Embryonic facial prominence (tissue), 1 donor: ENCODE measurements at regions not wholly inside any gene's neighbourhood (a gene's known extent, or its start where the extent isn't known, plus 50 kb on each side); places are given as distances from the start of the nearest gene placed in this dataset.

Experiments used
- DNase-seq: peaks from one replicate; pipeline ENCODE4 v3.0.0-alpha.2; 2016; ENCODE audit errors: extremely low spot score

- no peak for DNase-seq
Measured at GRCh38 chr11:91756829-91757480, 467.7 kb upstream of the FAT3 start.

- DNase-seq = no peak
Measured at GRCh38 chr11:91755951-91756707, 468.5 kb upstream of the FAT3 start.

GRCh38 chr11:91755526-91755925 is 469.1 kb upstream of the FAT3 start:
- no peak for DNase-seq

DNA sequence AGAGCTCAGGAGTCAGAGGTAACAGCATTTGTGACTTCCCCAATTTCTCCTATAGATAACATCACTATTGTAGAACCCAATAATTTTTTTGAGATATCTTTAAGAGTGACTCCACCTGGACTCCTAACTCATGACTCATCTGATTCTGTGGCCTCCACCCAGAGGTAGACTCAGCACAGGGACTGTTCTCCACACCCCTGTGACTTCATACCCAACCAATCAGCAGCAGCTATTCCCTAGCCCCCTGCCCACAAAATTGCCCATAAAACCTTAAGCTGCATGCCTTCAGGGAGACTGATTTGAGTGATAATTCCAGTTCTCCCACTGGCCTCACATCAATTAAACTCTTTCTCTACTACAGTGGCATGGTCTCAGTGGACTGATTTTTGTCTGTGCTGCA is 475.4 kb upstream of the FAT3 start:
- DNase-seq = no peak

GRCh38 chr11:91742155-91742554 is 482.5 kb upstream of the FAT3 start:
- DNase-seq = no peak

GRCh38 chr11:91731051-91731450 is 493.6 kb upstream of the FAT3 start:
- no peak for DNase-seq

- DNase-seq = no peak
Measured at GRCh38 chr11:91730620-91731019, 494.0 kb upstream of the FAT3 start.

GRCh38 chr11:91730057-91730456 is 494.6 kb upstream of the FAT3 start:
- DNase-seq = no peak

DNA sequence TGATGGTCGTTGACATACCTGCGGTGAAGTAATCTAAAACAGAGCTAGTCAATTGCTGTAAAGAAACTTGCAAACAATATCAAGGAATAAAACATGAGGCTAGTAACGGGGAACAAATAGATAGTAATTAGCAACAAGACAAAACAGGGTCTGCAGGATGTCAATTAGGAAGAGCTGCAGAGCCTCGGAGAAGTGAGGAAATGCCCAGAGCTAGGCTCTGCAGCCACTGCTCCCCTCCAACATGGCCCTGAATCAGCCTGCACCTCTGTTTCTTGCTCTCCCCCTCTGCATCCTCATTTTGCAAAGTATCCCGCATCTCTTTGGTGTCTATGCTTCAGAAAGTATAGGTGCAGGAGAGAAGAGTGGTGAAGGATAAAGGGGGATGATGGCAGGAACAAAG is 507.4 kb upstream of the FAT3 start:
- DNase-seq = no peak

DNA sequence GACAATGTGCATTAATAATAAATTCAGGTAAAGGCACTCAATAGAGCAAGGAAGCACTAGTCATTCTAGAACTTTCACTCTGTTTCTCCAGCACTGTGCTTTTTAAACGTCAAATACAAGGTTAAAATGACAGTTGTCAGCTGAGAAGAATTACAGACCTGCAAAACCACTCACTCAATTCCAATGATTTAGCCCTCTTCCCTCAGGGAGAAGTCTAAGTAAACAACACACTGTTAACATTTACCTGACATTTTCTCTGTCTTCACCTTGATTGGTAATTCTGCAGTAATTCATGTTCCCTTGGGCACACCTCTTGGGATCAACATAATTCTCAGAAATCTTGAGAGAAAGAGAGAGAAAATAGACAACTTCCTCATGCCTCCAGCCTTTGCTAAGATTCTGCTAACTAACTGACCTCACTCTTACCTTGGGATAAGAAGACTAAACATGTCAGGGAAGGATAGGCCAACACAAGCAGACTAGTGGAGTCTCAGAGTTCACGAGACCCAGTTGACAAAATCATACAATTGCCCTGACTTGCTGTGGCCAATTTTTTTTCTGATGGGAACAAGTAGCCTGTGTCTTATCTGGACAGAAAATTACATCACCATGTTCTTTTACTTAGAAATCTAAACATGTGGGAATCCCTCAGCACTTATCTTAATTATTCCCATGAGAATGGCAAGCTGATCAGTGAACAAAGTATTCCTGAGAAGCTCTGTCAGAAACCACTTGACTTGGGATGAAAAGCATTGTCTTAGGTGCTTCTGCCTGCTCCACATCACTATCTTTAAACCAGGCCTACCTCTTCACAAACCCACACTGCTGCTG is 516.8 kb upstream of the FAT3 start:
- no peak for DNase-seq

GRCh38 chr11:91703042-91703441 is 521.6 kb upstream of the FAT3 start:
- DNase-seq = no peak

GRCh38 chr11:91700854-91701253 is 523.8 kb upstream of the FAT3 start:
- DNase-seq = no peak

- no peak for DNase-seq
Measured at GRCh38 chr11:91698845-91699244, 525.8 kb upstream of the FAT3 start.

GRCh38 chr11:91694331-91694730 is 530.3 kb upstream of the FAT3 start:
- DNase-seq = no peak

DNA sequence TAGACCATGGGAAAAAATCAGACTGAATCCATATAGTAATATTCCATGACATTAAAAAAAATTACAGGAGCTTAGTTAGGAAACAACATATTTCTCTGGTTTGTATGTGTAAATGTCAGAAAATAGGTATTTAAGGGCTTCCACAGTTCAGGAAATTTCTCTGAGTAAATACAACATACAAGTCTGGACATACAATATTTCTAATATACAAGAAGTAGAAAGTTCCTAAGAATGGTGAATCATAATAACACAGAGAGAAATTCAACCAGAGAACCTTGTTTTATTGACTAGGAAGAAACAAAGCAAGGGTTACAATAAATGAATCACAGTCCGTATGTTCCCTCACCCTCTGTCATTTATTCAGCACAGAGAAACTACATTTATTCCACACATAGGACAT is 532.7 kb upstream of the FAT3 start:
- no peak for DNase-seq

- DNase-seq = no peak
Measured at GRCh38 chr11:91688672-91689071, 535.9 kb upstream of the FAT3 start.

GRCh38 chr11:91686700-91687099 is 537.9 kb upstream of the FAT3 start:
- DNase-seq = no peak

GRCh38 chr11:91686281-91686680 is 538.3 kb upstream of the FAT3 start:
- DNase-seq = no peak

DNA sequence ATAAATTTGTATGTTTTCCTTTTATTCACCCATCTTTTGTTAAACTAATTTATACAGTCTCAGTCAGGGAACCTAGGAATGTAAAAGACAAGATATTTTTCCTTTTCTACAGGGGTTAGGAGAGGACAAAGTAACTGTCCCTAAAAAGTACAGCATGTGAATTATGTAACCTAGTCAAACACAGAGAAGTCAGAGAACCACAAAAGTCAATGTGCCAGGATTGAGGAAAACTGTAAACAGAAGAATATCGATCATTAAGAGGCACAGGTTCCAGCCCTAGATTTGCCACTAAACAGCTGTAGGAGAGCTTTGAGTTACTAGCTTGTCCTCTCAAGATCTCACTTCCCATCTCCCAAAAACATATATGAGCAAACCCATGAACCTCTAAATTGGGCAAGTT is 550.9 kb upstream of the FAT3 start:
- DNase-seq = no peak

DNA sequence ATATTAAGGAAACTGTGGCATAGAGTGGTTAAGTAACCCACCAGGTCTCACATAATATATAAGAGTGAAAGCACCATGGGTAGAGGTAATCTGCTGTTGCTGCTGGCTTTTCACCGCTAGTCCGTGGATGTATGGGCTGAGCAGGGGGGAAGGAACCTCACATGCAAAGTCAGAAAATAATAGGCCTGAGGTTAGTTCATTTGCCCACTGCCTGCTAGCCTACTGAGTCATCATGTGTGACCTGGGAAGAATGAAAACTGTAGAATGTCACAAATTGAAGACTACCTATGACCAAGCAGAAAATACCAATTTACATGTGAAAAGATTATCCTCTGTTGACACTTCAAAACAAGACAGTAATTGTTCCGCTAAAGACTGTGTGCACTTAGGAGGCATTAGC is 560.1 kb upstream of the FAT3 start:
- no peak for DNase-seq

- no peak for DNase-seq
Measured at GRCh38 chr11:91660036-91660435, 564.6 kb upstream of the FAT3 start.

DNA sequence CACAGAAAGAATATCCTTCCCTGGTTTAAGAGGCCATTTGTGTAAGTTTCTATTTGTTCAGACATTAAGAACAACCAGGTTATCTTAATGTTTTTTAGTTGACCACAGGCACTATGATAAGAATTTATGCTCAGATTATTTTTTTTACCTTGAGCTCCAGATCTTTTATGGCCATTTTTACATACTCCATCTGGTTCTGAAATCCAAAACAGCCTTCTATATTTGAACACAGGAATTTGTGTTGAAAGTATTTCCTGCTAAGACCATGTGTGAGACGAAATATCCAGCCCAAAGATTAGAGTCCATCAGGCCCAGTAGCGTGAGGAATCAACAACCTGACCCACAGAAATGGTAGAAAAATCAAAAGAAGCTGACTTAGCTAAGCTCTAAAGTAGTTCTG is 569.9 kb upstream of the FAT3 start:
- no peak for DNase-seq
